ENCODE measurements at regions not wholly inside any gene's neighbourhood (a gene's known extent, or its start where the extent isn't known, plus 50 kb on each side); places are given as distances from the start of the nearest gene placed in this dataset.
"Not testable (repeated sequence)": the region's sequence is repeated elsewhere in the genome, so short reads cannot be mapped to it uniquely, and the experiment has no call there.

- H3K4me3 ChIP-seq = peak overlapping the region in 5 of 8 donors; percentile 46 to 75 (median 47)
- no peak for TF ChIP-seq CTCF (IDR thresholded peaks at IDR 0.05 in 8 of 11, conservative IDR thresholded peaks at IDR 0.05 in 3 of 11)
- no peak for TF ChIP-seq POLR2A (IDR thresholded peaks at IDR 0.05)
- TF ChIP-seq POLR2AphosphoS5 (IDR thresholded peaks at IDR 0.05) = no peak
- H3K4me1 ChIP-seq = peaks cover 0 to 27% (median 15%) of the 10 kb centered on the region in 6 donors
- intact Hi-C loops (cut with DNase I; ENCODE audit: low total_unique reads) = no loop called here
- 76 to 84% (median 83%) methylated on average over 11 of the region's 11 CpGs for WGBS, 5 donors
- no peak for DNase-seq
- peaks cover 0 to 5% (median 0%) of the 10 kb centered on the region in 8 donors for H3K9me3 ChIP-seq
- H3K36me3 ChIP-seq = no peaks in the 10 kb centered on the region
- peaks cover 0 to 28% (median 0%) of the 10 kb centered on the region in 7 donors for H3K27me3 ChIP-seq (replicated peaks in 1 of 7)
- H3K27ac ChIP-seq = peak overlapping the region in 7 of 8 donors; percentile 86 to 93 (median 88)
Observed at GRCh38 chr15:98549003-98549402, 99.3 kb upstream of the IGF1R start.

- Histone ChIP-seq H3K4me1 (peaks cover 0 to 27% (median 15%) of the 10 kb centered on the region in 6 donors), H3K4me3 (no peak overlapping the region), H3K36me3 (no peaks in the 10 kb centered on the region), H3K27ac (no peak overlapping the region), H3K27me3 (replicated peaks in 1 of 7) (peaks cover 0 to 28% (median 0%) of the 10 kb centered on the region in 7 donors), H3K9me3 (peaks cover 0 to 5% (median 0%) of the 10 kb centered on the region in 8 donors)
- WGBS, 5 donors = 93 to 98% (median 94%) methylated on average over 7 to 26 of the region's 26 CpGs
- intact Hi-C loops (cut with DNase I; ENCODE audit: low total_unique reads) = no loop called here
- TF ChIP-seq POLR2A (IDR thresholded peaks at IDR 0.05) = no peak
- peak; percentile 77 for DNase-seq
Observed at GRCh38 chr15:98549741-98550140, 98.6 kb upstream of the IGF1R start.

GRCh38 chr15:98550363-98550762 is 98.0 kb upstream of the IGF1R start:
- H3K9me3 ChIP-seq; intact Hi-C loops (cut with DNase I; ENCODE audit: low total_unique reads); H3K4me3 ChIP-seq; H3K27ac ChIP-seq; DNase-seq; H3K36me3 ChIP-seq: not testable (repeated sequence)
- 92 to 96% (median 93%) methylated on average over 7 of the region's 7 CpGs for WGBS, 5 donors
- Histone ChIP-seq H3K4me1 (peaks cover 0 to 27% (median 15%) of the 10 kb centered on the region in 6 donors), H3K27me3 (replicated peaks in 1 of 7) (peaks cover 0 to 28% (median 0%) of the 10 kb centered on the region in 7 donors)

GRCh38 chr15:98551936-98552562 is 96.3 kb upstream of the IGF1R start:
- no peak for DNase-seq
- Histone ChIP-seq H3K36me3 (no peaks in the 10 kb centered on the region), H3K4me3 (no peak overlapping the region), H3K9me3 (peaks cover 0 to 5% (median 0%) of the 10 kb centered on the region in 8 donors), H3K4me1 (peaks cover 0 to 22% (median 15%) of the 10 kb centered on the region in 6 donors), H3K27me3 (replicated peaks in 1 of 7) (peaks cover 0 to 22% (median 0%) of the 10 kb centered on the region in 7 donors), H3K27ac (no peak overlapping the region)
- TF ChIP-seq POLR2AphosphoS5 (IDR thresholded peaks at IDR 0.05) (no peak), CTCF (IDR thresholded peaks at IDR 0.05 in 8 of 11, conservative IDR thresholded peaks at IDR 0.05 in 3 of 11) (no peak), POLR2A (IDR thresholded peaks at IDR 0.05) (no peak)
- intact Hi-C loops (cut with DNase I; ENCODE audit: low total_unique reads) = no loop called here
- WGBS, 5 donors = 82 to 94% (median 84%) methylated on average over 11 of the region's 11 CpGs

- no peaks in the 10 kb centered on the region for H3K36me3 ChIP-seq
- H3K4me1 ChIP-seq = no peaks in the 10 kb centered on the region
- TF ChIP-seq POLR2A (IDR thresholded peaks at IDR 0.05) = no peak
- TF ChIP-seq CTCF (IDR thresholded peaks at IDR 0.05 in 8 of 11, conservative IDR thresholded peaks at IDR 0.05 in 3 of 11) = no peak
- no peak for TF ChIP-seq POLR2AphosphoS5 (IDR thresholded peaks at IDR 0.05)
- intact Hi-C loops (cut with DNase I; ENCODE audit: low total_unique reads) = no loop called here
- DNase-seq = no peak
- H3K9me3 ChIP-seq = peaks cover 0 to 4% (median 0%) of the 10 kb centered on the region in 8 donors
- no peak overlapping the region for H3K27ac ChIP-seq
- H3K4me3 ChIP-seq = no peak overlapping the region
- WGBS, 5 donors = 79 to 86% (median 81%) methylated on average over 6 of the region's 6 CpGs
- peaks cover 0 to 2% (median 0%) of the 10 kb centered on the region in 7 donors for H3K27me3 ChIP-seq (replicated peaks in 1 of 7)
Observed at GRCh38 chr15:98554272-98555172, 93.8 kb upstream of the IGF1R start.

Data from spleen (tissue), 11 donors.